ENCODE measurements at regions not wholly inside any gene's neighbourhood (a gene's known extent, or its start where the extent isn't known, plus 50 kb on each side); places are given as distances from the start of the nearest gene placed in this dataset.

DNA sequence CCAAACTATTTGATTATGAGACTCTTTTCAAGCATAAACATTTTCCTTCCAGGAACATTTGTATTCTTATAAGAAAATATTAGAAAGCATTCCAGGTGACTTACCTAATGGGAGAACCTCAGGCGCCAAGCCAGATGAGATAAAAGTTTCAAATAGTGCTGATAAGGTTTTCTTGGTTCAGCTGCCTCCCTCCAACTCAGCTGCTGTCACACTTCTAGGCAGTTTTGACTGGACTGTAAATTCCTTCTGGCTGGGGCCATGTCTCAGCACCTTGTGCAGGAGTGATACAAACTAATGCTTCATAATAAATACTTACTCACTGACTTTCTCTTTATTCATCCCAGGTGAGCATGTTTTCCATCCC, 131.1 kb downstream of the MED15 start:
- no peak overlapping the region for H2AFZ ChIP-seq (ENCODE audit: low read length)

More for the DNA sequence above, 131.1 kb downstream of the MED15 start:
- no peaks in the 10 kb centered on the region for H4K20me1 ChIP-seq (ENCODE audit: control insufficient read depth, insufficient read depth, insufficient read length)
- no peak overlapping the region for H3K18ac ChIP-seq (ENCODE audit: insufficient read length, low read depth, low read length)
- no peak overlapping the region for H4K8ac ChIP-seq (replicated peaks; ENCODE audit: insufficient read length, low read depth, low read length)
- no peaks in the 10 kb centered on the region for H3K79me1 ChIP-seq (ENCODE audit: insufficient read depth, low read depth, low read length, poor library complexity, severe bottlenecking)
- WGBS (ENCODE audit: extremely low coverage, insufficient read length, low lambda C conversion rate): no CpG with 5 or more reads among the region's 1 CpG
- no peak overlapping the region for H3K4me3 Mint-ChIP-seq
- H3K36me3 Mint-ChIP-seq (ENCODE audit: insufficient read depth in 1 of 3, low read depth in 3 of 3): no peaks in the 10 kb centered on the region; a peak in 1 of 7 replicates
- H2BK12ac ChIP-seq (ENCODE audit: insufficient read length, low read depth, low read length): no peak overlapping the region
- no peak overlapping the region for H3K27ac ChIP-seq (ENCODE audit: insufficient read length, low read depth, low read length)
- H3K4ac ChIP-seq (ENCODE audit: low read depth, low read length): no peak overlapping the region
- peaks cover under 1 to 5% of the 10 kb centered on the region in 2 experiments; a peak in 3 of 4 replicates for H3K4me1 Mint-ChIP-seq
- no peaks in the 10 kb centered on the region for H3K4me1 ChIP-seq (ENCODE audit: insufficient read depth, low read length)
- H4K91ac ChIP-seq (ENCODE audit: insufficient read length, low read depth, low read length): no peak overlapping the region
- H2BK5ac ChIP-seq (ENCODE audit: insufficient read length, low read length): no peak overlapping the region
- H3K56ac ChIP-seq (ENCODE audit: insufficient read length, low read depth, low read length): no peak overlapping the region
- H3K14ac ChIP-seq (ENCODE audit: insufficient read depth, low read length): no peak overlapping the region
- H4K5ac ChIP-seq (ENCODE audit: insufficient read length, low read depth, low read length): no peak overlapping the region
- H2BK15ac ChIP-seq (ENCODE audit: low read depth, low read length): no peak overlapping the region
- no peak overlapping the region for H2AK5ac ChIP-seq (ENCODE audit: insufficient read length, low read length)
- H2BK120ac ChIP-seq (ENCODE audit: low read depth, low read length, poor library complexity, severe bottlenecking): no peak overlapping the region
- no peaks in the 10 kb centered on the region for H3K79me2 ChIP-seq (ENCODE audit: insufficient read depth, low read length)
- DNase-seq: no peak
- H2BK20ac ChIP-seq (ENCODE audit: low read depth, low read length, poor library complexity, severe bottlenecking): no peak overlapping the region
- peaks cover 4% of the 10 kb centered on the region; the same call in 1 of the 2 replicates for H3K27me3 Mint-ChIP-seq (ENCODE audit: low read depth)
- H3K9me3 Mint-ChIP-seq: peaks cover 0 to 5% of the 10 kb centered on the region in 2 experiments; a peak in 3 of 5 replicates
- H3K4me2 ChIP-seq (ENCODE audit: insufficient read depth, insufficient read length, low read length): no peak overlapping the region
- H3K27me3 ChIP-seq (ENCODE audit: insufficient read depth, low read length): no peaks in the 10 kb centered on the region
- H3T11ph ChIP-seq (ENCODE audit: low read length): no peak overlapping the region
- no peak for TF ChIP-seq CTCF (conservative IDR thresholded peaks at IDR 0.05)
- H3K27ac Mint-ChIP-seq: no peak overlapping the region
- no peak overlapping the region for H3K23ac ChIP-seq (ENCODE audit: insufficient read length, low read depth, low read length)
- H3K9ac ChIP-seq (ENCODE audit: extremely low read depth, insufficient read length, low read length): no peak overlapping the region
- no peaks in the 10 kb centered on the region for H3K9me3 ChIP-seq (ENCODE audit: control insufficient read depth, low read depth, low read length)
- H3K23me2 ChIP-seq (ENCODE audit: insufficient read length, low read depth, low read length, poor library complexity, severe bottlenecking): no peaks in the 10 kb centered on the region

Measured in H9 (cell line).